ENCODE measurements at regions not wholly inside any gene's neighbourhood (a gene's known extent, or its start where the extent isn't known, plus 50 kb on each side); places are given as distances from the start of the nearest gene placed in this dataset.

DNA sequence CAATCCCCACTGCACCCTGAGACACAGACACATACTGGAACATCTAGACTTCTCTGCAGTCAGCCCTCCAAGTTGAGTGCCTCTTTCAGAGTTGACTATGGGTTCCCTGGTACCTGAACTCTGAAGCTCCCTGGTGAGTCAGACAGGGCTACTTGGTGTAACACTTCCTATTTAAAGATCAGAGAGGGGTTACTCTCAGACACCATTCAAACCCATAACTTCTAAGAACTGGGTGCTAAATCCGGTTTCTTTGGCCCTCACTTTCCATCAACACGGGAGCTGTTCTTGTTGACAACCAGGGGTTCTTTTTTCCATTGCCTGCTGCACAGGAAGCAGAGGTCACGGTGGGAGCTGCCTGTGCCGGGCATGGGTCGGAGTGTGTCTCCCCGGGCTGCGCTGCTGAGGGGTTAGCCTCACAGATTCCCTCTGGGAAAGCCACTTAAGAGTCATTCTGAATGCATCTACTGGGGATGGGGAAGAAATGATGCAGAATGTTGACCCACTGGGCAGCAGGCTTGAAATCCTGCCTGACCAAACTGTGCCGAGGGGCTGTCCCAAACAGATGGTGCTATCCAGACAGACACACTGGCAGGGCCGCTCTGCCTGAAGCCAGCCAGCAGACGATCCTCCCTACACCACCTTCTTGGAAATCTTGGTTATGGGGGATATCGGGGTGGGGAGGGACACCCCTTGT is 74.1 kb downstream of the PITPNM2 start:
- POLR2A ChIA-PET: no interaction called here
- no TSS peak for BruUV-seq (replicated peaks)
- FAIRE-seq: no peak

More for the DNA sequence above, 74.1 kb downstream of the PITPNM2 start:
- CTCF ChIA-PET: interaction anchor here (1.4 kb wide), 1 partner anchor 33 kb away, joined by 4 read pairs; no protein-coding TSS in a partner anchor
- H3K27me3 ChIP-seq (ENCODE audit: control insufficient read depth in 2 of 2, insufficient read depth in 2 of 2, low read length in 2 of 2): no peaks in the 10 kb centered on the region
- no peaks in the 10 kb centered on the region for H4K20me1 ChIP-seq (replicated peaks; ENCODE audit: control insufficient read depth, extremely low read depth, insufficient read depth, low read length)
- H3K4me3 ChIP-seq (replicated peaks in 1 of 3; ENCODE audit: insufficient read depth in 1 of 3, low read depth in 1 of 3, low read length in 3 of 3): no peak overlapping the region
- dilution Hi-C loops (cut with MboI; ENCODE audit: extremely low pct_ligation_motif_present, low sequenced_read_pairs) (no loop called here), intact Hi-C loops (cut with micrococcal nuclease) (no loop called here)
- H3K4me1 ChIP-seq (ENCODE audit: control insufficient read depth, extremely low read depth, insufficient read depth, low read length): peaks cover 9% of the 10 kb centered on the region
- peak; percentile 58 for DNase-seq (ENCODE audit: low read depth, low spot score)
- no peaks in the 10 kb centered on the region for H3K79me2 ChIP-seq (ENCODE audit: control insufficient read depth, insufficient read depth, low read length)
- H2AFZ ChIP-seq (ENCODE audit: low read depth, low read length): no peak overlapping the region
- no peak overlapping the region for H3K9ac ChIP-seq (replicated peaks; ENCODE audit: extremely low read depth, insufficient read depth, low read length)
- no peaks in the 10 kb centered on the region for H3K9me3 ChIP-seq (replicated peaks; ENCODE audit: control insufficient read depth, insufficient read depth, low read length)
- no peak overlapping the region for H3K27ac ChIP-seq (ENCODE audit: insufficient read depth, low read depth, low read length)
- no peak for TF ChIP-seq POLR2A (IDR thresholded peaks at IDR 0.05; ENCODE audit: low read depth, low read length)
- TF ChIP-seq GATA2 (IDR thresholded peaks at IDR 0.05; ENCODE audit: insufficient read depth, insufficient read length, low read depth, low read length): no peak
- TF ChIP-seq EZH2 (IDR thresholded peaks at IDR 0.05; ENCODE audit: borderline replicate concordance, low read depth, low read length, severe bottlenecking): no peak
- TF ChIP-seq, protein P1, sequence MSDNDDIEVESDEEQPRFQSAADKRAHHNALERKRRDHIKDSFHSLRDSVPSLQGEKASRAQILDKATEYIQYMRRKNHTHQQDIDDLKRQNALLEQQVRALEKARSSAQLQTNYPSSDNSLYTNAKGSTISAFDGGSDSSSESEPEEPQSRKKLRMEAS (IDR thresholded peaks at IDR 0.05; ENCODE audit: insufficient read depth, insufficient read length): no peak
- no peak for TF ChIP-seq MYC (IDR thresholded peaks at IDR 0.05; ENCODE audit: low read depth, low read length)
- no peak for TF ChIP-seq POLR2AphosphoS5 (IDR thresholded peaks at IDR 0.05; ENCODE audit: insufficient read depth, low read depth, low read length)
- no peak for TF ChIP-seq FOS (IDR thresholded peaks at IDR 0.05; ENCODE audit: borderline replicate concordance, insufficient read depth, low read length)
- TF ChIP-seq, protein P2, sequence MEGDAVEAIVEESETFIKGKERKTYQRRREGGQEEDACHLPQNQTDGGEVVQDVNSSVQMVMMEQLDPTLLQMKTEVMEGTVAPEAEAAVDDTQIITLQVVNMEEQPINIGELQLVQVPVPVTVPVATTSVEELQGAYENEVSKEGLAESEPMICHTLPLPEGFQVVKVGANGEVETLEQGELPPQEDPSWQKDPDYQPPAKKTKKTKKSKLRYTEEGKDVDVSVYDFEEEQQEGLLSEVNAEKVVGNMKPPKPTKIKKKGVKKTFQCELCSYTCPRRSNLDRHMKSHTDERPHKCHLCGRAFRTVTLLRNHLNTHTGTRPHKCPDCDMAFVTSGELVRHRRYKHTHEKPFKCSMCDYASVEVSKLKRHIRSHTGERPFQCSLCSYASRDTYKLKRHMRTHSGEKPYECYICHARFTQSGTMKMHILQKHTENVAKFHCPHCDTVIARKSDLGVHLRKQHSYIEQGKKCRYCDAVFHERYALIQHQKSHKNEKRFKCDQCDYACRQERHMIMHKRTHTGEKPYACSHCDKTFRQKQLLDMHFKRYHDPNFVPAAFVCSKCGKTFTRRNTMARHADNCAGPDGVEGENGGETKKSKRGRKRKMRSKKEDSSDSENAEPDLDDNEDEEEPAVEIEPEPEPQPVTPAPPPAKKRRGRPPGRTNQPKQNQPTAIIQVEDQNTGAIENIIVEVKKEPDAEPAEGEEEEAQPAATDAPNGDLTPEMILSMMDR (IDR thresholded peaks at IDR 0.05; ENCODE audit: extremely low read depth in 1 of 2, insufficient read depth in 1 of 2, low read depth in 1 of 2, low read length in 2 of 2): no peak
- TF ChIP-seq JUN (IDR thresholded peaks at IDR 0.05; ENCODE audit: borderline replicate concordance, insufficient read depth, insufficient read length, low read depth): no peak
- no peaks in the 10 kb centered on the region for H3K36me3 ChIP-seq (ENCODE audit: control insufficient read depth in 2 of 2, extremely low read depth in 1 of 2, insufficient read depth in 2 of 2, low read length in 2 of 2)
- no peaks in the 10 kb centered on the region for H3K9me1 ChIP-seq (replicated peaks; ENCODE audit: control insufficient read depth, extremely low read depth, insufficient read depth, low read length)
- no peak overlapping the region for H3K4me2 ChIP-seq (ENCODE audit: insufficient read depth, low read length)

Data from endothelial cell of umbilical vein (primary cell).